Transverse colon (tissue), 4 donors: ENCODE measurements at regions not wholly inside any gene's neighbourhood (a gene's known extent, or its start where the extent isn't known, plus 50 kb on each side); places are given as distances from the start of the nearest gene placed in this dataset.

Experiments used
- EP300 ChIP-seq: sonication (generic); formaldehyde crosslinking; IDR thresholded peaks from one replicate; pipeline ENCODE4 v1.6.1; 2017; ENCODE audit warnings: antibody characterized with exemption, low read depth
- POLR2A ChIP-seq: fragments of 450-650 bp; IDR thresholded peaks from one replicate; pipeline ENCODE4 v1.6.1; 2016; ENCODE audit warnings: antibody characterized with exemption, mild to moderate bottlenecking, moderate library complexity
- POLR2AphosphoS5 ChIP-seq, 3 donors: sonication (generic); formaldehyde crosslinking; IDR thresholded peaks; one replicate each; pipeline ENCODE4 v1.6.1; 2016; ENCODE audit warnings: antibody characterized with exemption in 3 of 3
- TF ChIP-seq, protein P1 (sequence below), 5 experiments: fragments of 200-600 bp in 3 of 5; fragments of 450-650 bp in 2 of 5; sonication (generic) in 3 of 5; IDR thresholded peaks; 1 replicate in 2 of 5; 2 replicates in 3 of 5; pipeline ENCODE4 v1.5.1; 2016 to 2017; ENCODE audit warnings: antibody characterized with exemption in 5 of 5, inconsistent platforms in 3 of 5, mild to moderate bottlenecking in 2 of 5, moderate library complexity in 1 of 5

- TF ChIP-seq, protein P1, sequence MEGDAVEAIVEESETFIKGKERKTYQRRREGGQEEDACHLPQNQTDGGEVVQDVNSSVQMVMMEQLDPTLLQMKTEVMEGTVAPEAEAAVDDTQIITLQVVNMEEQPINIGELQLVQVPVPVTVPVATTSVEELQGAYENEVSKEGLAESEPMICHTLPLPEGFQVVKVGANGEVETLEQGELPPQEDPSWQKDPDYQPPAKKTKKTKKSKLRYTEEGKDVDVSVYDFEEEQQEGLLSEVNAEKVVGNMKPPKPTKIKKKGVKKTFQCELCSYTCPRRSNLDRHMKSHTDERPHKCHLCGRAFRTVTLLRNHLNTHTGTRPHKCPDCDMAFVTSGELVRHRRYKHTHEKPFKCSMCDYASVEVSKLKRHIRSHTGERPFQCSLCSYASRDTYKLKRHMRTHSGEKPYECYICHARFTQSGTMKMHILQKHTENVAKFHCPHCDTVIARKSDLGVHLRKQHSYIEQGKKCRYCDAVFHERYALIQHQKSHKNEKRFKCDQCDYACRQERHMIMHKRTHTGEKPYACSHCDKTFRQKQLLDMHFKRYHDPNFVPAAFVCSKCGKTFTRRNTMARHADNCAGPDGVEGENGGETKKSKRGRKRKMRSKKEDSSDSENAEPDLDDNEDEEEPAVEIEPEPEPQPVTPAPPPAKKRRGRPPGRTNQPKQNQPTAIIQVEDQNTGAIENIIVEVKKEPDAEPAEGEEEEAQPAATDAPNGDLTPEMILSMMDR (IDR thresholded peaks at IDR 0.05): no peak
- TF ChIP-seq EP300 (no peak), POLR2A (no peak), POLR2AphosphoS5 (IDR thresholded peaks at IDR 0.05) (no peak)
These were observed 76.3 kb downstream of the PERP start for GRCh38 chr6:138030872-138031271.
